Fibroblast of the conjunctiva (primary cell): ENCODE measurements at regions not wholly inside any gene's neighbourhood (a gene's known extent, or its start where the extent isn't known, plus 50 kb on each side); places are given as distances from the start of the nearest gene placed in this dataset.
A peak's percentile ranks its signal among the peaks of the same experiment; 100 is the strongest.
"Not testable (repeated sequence)": the region's sequence is repeated elsewhere in the genome, so short reads cannot be mapped to it uniquely, and the experiment has no call there.

Experiments
- DNase-seq: peaks from one replicate; pipeline ENCODE4 v3.0.0-alpha.2; 2010; ENCODE audit warnings: low read depth

GRCh38 chr15:36075333-36075732, 504.1 kb upstream of the CDIN1 start:
- DNase-seq, result peak; percentile 16

GRCh38 chr15:36079021-36079420, 500.4 kb upstream of the CDIN1 start:
- no peak for DNase-seq

DNA sequence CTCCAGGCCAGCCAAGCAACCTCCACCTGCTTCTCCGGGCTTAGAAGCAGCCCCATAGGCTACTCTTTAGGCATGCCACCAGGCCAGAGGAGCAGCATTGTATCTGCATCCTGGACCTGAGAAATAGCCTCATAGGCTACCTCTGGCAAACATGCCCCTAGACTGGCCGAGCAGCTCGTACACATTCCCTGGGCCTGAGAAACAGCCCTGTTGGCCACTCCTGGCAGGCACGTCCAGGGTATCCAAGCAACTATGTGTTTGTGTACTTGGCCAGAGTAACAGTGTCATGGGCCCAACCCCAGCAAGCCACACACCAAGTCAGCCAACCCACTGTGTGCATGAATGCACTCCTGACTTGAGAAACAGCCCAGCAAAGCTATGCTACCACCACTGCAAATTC, 498.7 kb upstream of the CDIN1 start:
- DNase-seq, result no peak

DNA sequence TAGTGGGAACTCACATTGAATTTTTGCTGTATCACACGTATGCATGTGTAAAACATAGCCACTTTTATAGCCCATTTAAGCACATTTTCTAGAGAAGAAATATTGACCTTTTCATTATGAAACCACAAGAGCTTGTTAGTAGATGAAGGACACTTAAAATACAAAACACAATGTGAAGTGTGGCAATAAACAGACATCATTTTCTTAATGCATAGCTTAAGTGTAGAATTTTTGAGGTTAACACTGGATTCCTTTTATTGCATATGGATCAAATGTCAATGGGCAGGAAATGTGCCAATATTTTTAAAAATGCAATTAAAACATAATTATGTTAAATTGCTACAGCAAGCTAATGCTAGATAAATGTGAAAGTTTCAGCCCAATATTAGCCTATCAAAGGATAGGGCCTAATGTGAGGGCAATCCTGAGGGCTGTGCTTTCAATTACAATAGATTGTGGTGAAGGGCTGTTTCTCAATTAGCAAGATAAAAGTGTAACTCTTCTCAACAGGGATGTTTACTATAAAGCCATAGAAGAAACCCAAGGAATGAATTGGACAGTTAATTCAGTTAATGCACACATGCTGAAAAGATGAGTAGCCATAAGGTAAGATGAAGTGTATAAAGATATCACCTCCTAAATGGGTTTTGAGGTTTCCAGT, 489.0 kb upstream of the CDIN1 start:
- DNase-seq, result no peak

GRCh38 chr15:36106640-36107335, 472.6 kb upstream of the CDIN1 start:
- no peak for DNase-seq

DNA sequence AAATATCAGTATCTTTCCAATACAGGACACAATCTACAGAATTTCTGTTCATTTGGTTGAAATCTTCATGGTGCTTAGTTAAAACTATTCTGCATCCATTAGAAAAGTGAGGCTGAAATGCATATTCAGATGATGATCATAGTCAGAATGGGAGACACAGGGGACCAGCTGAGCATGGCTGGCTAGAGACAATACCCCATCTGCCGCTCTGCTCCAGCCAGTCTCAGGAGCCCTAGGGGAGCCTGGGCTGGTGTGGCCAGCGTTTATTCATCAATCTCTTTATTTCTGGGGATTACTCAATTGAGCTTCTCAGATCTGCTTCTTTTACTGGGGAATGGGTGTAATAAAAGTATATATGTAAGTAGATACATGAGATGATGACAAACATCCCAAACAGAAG, 470.9 kb upstream of the CDIN1 start:
- no peak for DNase-seq

DNA sequence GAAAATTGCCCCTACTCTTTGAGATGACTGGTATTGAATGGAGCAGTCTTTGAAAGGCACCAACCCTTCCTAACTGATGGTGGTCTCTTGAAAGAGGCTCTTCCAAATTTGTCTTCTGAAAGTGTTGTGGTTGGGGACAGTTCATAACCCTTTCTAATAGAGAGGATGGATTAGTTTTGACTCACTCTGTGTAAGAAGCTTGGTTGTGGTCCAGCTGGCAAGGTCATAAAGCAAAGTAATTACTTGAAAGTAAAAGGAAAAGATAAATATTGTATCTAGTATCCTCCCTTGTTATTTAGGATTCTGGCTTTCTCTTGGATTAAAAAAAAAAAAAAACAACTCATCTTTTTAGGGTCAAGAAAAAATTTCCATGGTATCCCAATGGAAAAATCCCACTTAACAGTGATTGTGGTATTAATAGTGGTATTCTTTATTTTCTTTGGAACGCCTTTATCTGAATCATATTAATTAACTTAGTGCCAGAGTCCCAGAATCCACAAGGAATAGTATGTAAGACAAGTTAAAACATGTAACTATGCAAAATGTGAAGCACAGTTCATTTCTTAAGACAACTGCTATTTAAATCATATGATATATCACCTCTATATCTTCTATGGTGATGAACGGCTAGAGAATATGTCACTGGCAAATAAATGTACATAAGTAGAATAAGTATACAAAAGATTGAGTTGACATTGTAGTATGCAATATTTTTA, 469.3 kb upstream of the CDIN1 start:
- peak; percentile 5 for DNase-seq

- no peak for DNase-seq
These were observed 468.8 kb upstream of the CDIN1 start for GRCh38 chr15:36110659-36110993.

GRCh38 chr15:36117296-36117787, 462.1 kb upstream of the CDIN1 start:
- DNase-seq, result no peak

DNA sequence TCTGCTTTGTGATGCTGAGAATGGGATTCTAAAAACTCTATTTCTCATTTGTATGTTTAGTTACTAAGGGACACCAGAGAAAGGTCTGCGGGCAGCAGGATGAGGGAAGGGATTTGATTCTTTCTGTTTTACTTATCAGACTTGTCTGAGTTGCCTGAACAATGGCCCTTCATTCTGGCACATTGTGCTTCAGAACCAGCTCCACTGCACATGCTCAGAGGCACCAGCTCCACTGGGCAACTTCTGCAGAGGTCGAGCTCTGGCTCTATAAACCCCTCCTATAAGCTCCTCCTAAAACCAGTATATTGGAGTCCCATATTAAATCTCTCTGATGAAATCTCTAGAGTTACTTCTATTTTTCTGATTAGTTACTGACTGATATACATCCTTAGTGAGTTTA, 453.2 kb upstream of the CDIN1 start:
- DNase-seq, result no peak

GRCh38 chr15:36130641-36131310, 448.6 kb upstream of the CDIN1 start:
- DNase-seq, result no peak

- no peak for DNase-seq
These were observed 445.7 kb upstream of the CDIN1 start for GRCh38 chr15:36133742-36134141.

- DNase-seq, result no peak
These were observed 443.4 kb upstream of the CDIN1 start for GRCh38 chr15:36136049-36136448.

GRCh38 chr15:36152936-36153335, 426.5 kb upstream of the CDIN1 start:
- DNase-seq, result no peak

- peak; percentile 53 for DNase-seq
These were observed 422.5 kb upstream of the CDIN1 start for GRCh38 chr15:36156879-36157427.

GRCh38 chr15:36160351-36160750, 419.1 kb upstream of the CDIN1 start:
- no peak for DNase-seq

- DNase-seq, result no peak
These were observed 418.3 kb upstream of the CDIN1 start for GRCh38 chr15:36161108-36161507.

GRCh38 chr15:36161771-36162212, 417.6 kb upstream of the CDIN1 start:
- DNase-seq, result peak; percentile 93

GRCh38 chr15:36163983-36164382, 415.4 kb upstream of the CDIN1 start:
- not testable (repeated sequence) for DNase-seq

GRCh38 chr15:36172955-36173354, 406.5 kb upstream of the CDIN1 start:
- DNase-seq, result no peak

GRCh38 chr15:36175186-36175740, 404.2 kb upstream of the CDIN1 start:
- no peak for DNase-seq

- DNase-seq, result no peak
These were observed 403.6 kb upstream of the CDIN1 start for GRCh38 chr15:36175741-36176291.
